HG02973 (cell line): ENCODE measurements at regions not wholly inside any gene's neighbourhood (a gene's known extent, or its start where the extent isn't known, plus 50 kb on each side); places are given as distances from the start of the nearest gene placed in this dataset.

Experiments
- ATAC-seq: cut with Tn5 transposase; IDR thresholded peaks from one replicate; pipeline ENCODE4 v1.9.1; 2021; ENCODE audit warnings: moderate library complexity; ENCODE audit not compliant: unreplicated experiment

- no peak for ATAC-seq
Observed at GRCh38 chr4:181524499-181524898, 718.7 kb upstream of the TENM3 start.

- ATAC-seq, result no peak
Observed at GRCh38 chr4:181525634-181526033, 717.6 kb upstream of the TENM3 start.

GRCh38 chr4:181528570-181529184 is 714.5 kb upstream of the TENM3 start:
- peak; percentile 55 for ATAC-seq

GRCh38 chr4:181529537-181529936 is 713.7 kb upstream of the TENM3 start:
- no peak for ATAC-seq

- no peak for ATAC-seq
Observed at GRCh38 chr4:181536196-181536746, 706.9 kb upstream of the TENM3 start.

GRCh38 chr4:181536811-181537434 is 706.3 kb upstream of the TENM3 start:
- no peak for ATAC-seq

- no peak for ATAC-seq
Observed at GRCh38 chr4:181538431-181538830, 704.8 kb upstream of the TENM3 start.

GRCh38 chr4:181541396-181541795 is 701.8 kb upstream of the TENM3 start:
- no peak for ATAC-seq

GRCh38 chr4:181548873-181549575 is 694.2 kb upstream of the TENM3 start:
- no peak for ATAC-seq

GRCh38 chr4:181549576-181550188 is 693.5 kb upstream of the TENM3 start:
- ATAC-seq, result no peak

GRCh38 chr4:181550381-181550780 is 692.8 kb upstream of the TENM3 start:
- no peak for ATAC-seq

GRCh38 chr4:181559637-181560036 is 683.6 kb upstream of the TENM3 start:
- ATAC-seq, result no peak

- ATAC-seq, result no peak
Observed at GRCh38 chr4:181562399-181562798, 680.8 kb upstream of the TENM3 start.

- no peak for ATAC-seq
Observed at GRCh38 chr4:181564625-181565024, 678.6 kb upstream of the TENM3 start.

GRCh38 chr4:181566490-181566889 is 676.7 kb upstream of the TENM3 start:
- no peak for ATAC-seq

- peak; percentile 42 for ATAC-seq
Observed at GRCh38 chr4:181569553-181569952, 673.6 kb upstream of the TENM3 start.

GRCh38 chr4:181578911-181579310 is 664.3 kb upstream of the TENM3 start:
- ATAC-seq, result no peak

GRCh38 chr4:181579486-181579885 is 663.7 kb upstream of the TENM3 start:
- ATAC-seq, result no peak

- ATAC-seq, result no peak
Observed at GRCh38 chr4:181581983-181582382, 661.2 kb upstream of the TENM3 start.

GRCh38 chr4:181582595-181582994 is 660.6 kb upstream of the TENM3 start:
- ATAC-seq, result no peak

- ATAC-seq, result no peak
Observed at GRCh38 chr4:181588733-181589302, 654.4 kb upstream of the TENM3 start.
